ENCODE measurements at regions not wholly inside any gene's neighbourhood (a gene's known extent, or its start where the extent isn't known, plus 50 kb on each side); places are given as distances from the start of the nearest gene placed in this dataset.
"Not testable (repeated sequence)": the region's sequence is repeated elsewhere in the genome, so short reads cannot be mapped to it uniquely, and the experiment has no call there.

- DNase-seq (ENCODE audit: low read depth): no peak
These were observed 61.5 kb downstream of the PRDM13 start for GRCh38 chr6:99668036-99668705.

DNA sequence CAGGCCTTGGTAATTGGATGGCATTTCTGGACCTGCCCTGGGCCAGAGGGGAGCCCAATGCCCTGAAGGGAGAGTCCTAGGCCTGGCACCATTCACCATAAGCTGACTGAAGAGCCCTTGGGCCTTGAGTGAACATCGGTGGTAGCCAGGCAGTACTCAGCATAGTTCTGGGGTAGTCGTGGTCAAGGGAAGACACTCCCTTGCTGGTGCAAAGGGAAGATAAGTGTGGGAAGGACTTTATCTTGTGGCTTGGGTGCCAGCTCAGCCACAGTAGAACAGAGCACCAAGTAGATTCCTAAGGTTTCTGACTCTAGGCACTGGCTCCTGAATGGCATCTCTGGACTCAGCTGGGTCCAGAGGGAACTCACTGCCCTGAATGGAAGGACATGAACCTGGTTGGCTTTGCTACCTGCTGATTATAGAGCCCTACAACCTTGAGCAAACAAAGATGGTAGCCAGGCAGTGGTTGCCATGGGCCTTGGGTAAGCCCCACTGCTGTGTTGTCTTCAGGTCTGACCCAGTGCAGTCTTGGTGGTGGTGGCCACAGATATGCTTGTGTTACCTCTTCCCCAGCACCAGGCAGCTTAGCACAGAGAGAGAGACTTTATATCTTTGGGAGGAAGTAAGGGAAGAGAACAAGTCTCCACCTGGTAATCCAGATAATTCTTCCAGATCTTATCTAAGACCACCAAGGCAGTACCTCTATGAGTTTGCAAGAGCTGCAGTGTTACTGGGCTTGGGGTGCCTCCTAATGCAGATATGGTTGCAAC lies 83.5 kb downstream of the PRDM13 start:
- no peak for DNase-seq (ENCODE audit: low read depth)

DNA sequence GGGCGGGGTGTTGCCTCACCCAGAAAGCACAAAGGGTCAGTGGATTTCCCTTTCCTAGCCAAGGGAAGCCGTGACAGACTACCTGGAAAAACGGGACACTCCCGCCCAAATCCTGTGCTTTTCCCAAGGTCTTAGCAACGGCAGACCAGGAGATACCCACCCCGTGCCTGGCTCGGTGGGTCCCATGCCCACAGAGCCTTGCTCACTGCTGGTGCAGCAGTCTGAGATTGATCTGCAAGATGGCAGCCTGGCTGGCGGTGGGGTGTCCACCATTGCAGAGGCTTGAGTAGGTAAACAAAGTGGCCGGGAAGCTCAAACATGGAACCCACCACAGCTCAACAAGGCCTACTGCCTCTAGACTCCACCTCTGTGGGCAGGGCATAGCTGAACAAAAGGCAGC lies 95.7 kb downstream of the PRDM13 start:
- DNase-seq (ENCODE audit: low read depth): not testable (repeated sequence)

DNA sequence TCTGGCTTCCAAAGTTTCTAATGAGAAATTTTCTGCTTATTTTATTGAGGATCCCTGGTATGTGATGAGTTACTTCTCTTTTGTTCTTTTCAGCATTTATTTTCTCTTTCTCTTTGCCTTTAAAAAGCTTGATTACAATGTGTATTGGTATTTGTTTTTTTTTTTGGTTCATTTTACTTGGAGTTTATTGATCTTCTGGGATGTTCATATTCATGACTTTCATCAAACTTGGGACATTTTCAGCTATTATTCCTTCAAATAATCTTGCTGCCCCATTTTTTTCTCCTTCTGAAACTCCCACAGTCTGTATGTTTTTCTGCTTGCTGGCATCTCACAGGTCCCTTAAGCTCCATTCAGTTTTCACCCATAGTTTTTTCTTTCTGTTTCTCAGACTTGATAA lies 102.4 kb downstream of the PRDM13 start:
- no peak for DNase-seq (ENCODE audit: low read depth)

DNA sequence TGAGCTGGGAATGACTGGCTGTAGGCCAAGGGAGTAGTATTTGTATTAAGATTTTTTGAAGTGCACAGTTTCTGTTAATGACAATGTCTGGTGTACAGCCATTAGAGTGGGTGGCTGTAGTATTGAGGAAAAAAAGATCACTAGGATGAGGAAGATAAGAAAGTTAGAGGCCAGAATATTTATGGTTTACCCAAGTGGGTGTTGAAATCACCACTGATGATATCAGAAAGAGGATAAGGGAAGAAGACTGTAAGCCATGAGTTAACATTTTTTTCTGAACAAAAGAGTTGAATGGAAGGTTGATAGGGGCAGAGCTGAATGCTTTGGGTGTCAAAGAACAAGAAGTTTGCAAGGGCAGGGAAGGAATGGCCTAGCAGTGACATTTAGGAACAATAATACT lies 104.7 kb downstream of the PRDM13 start:
- no peak for DNase-seq (ENCODE audit: low read depth)

- no peak for DNase-seq (ENCODE audit: low read depth)
These were observed 105.3 kb downstream of the PRDM13 start for GRCh38 chr6:99711925-99712324.

DNA sequence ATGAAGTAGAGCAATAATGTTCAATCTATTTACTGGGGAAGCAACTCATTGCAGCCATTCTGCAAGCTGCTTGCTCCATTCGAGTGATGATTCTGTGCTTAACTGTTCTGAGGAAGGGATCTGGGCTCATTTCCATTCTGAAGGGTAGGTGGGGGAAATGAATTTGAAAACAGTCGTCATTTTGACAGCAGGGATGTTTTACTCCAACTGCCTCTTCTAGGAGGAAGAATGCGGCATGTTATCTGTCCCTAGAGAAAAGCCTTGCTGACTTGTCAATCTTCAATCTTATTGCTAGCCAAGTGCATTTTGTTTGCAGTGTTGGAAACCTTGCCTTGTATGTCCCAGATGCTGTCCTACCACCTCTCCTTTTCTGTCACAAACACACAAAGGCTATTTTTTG lies 105.9 kb downstream of the PRDM13 start:
- no peak for DNase-seq (ENCODE audit: low read depth)

DNA sequence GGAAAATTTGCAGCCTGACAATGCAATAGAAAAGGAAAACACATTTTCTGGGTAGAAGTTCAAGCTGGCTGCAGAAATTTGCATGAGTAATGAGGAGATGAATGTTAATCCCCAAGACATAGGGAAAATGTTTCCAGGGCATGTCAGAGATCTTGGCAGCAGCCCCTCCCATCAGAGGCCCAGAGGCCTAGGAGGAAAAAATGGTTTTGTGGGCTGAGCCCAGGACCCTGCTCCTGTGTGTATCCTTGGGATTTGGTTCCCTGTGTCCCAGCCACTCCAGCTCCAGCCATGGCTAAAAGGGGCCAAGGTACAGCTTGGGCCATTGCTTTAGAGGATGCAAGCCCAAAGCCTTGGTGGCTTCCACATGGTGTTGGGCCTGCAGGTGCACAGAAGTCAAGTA lies 115.4 kb downstream of the PRDM13 start:
- not testable (repeated sequence) for DNase-seq (ENCODE audit: low read depth)

- not testable (repeated sequence) for DNase-seq (ENCODE audit: low read depth)
These were observed 123.6 kb downstream of the PRDM13 start for GRCh38 chr6:99730237-99730636.

GRCh38 chr6:99736302-99736701 lies 129.7 kb downstream of the PRDM13 start:
- no peak for DNase-seq (ENCODE audit: low read depth)

DNA sequence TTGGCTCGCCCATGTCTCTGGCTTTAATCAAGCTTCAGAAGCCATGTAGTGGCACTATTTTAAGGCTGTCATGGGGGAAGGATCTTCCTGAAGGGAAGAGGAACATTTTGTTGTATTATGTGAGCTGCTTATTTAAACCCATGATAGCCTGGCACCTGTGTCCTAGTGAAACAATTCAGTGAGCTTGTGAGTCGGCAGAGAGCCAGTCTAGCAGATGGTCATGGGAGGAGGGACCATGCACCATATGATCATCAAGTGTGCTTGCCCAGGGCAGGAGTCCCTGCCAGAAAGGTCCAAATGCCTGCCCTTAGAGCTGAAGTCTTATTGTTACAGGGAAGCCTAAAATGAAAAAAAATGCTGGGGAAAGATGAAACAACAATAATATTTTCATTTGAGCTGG lies 132.9 kb downstream of the PRDM13 start:
- no peak for DNase-seq (ENCODE audit: low read depth)

GRCh38 chr6:99741092-99741491 lies 134.5 kb downstream of the PRDM13 start:
- no peak for DNase-seq (ENCODE audit: low read depth)

- DNase-seq (ENCODE audit: low read depth): no peak
These were observed 137.0 kb downstream of the PRDM13 start for GRCh38 chr6:99743647-99744046.

DNA sequence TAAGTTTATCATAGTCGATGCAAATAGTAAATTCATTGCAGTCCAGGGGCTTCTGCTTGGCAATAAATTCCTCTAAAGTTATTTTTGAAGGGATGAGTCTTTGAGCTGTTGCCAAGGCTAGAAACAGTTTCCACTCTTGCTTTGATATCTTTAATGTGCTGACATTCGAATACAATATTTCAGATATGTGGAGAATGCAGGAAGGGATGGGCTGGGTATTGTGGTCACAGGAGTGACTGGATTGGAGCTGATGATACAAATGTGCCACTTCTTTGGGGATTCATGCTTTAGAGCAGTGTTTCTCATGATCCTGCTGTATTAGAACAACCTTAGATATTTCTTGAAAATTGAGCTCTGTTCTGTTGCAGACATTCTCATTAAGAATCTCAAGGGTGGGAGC lies 139.0 kb downstream of the PRDM13 start:
- no peak for DNase-seq (ENCODE audit: low read depth)

DNA sequence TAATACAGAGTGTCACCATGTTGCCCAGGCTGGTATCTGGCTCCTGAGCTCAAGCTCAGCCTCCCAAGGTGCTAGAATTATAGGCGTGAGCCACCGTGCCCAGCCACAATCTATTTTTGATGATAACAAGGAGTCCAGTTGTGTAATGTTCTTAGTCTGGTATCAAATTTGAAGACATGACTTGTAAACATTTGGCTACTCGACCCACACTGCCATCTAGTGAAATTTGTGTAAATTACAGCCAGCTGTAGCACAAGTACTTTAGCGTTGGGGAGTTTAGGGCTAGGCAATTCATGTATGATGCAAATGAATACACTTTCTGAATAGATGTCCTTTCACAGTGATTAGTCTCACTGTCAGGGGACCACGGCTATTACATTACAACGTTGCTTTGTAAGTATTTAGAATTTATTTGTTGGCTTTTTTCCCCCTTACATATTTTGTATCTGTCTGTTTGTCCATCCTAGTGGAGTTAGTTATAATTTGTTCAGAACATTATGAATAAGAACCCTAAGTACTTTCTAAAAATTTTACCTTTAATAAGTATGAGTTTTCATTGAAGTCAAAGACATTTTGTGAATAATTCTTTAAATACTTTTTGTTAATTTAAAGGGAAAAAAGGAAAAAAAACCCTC lies 139.7 kb downstream of the PRDM13 start:
- no peak for DNase-seq (ENCODE audit: low read depth)

DNA sequence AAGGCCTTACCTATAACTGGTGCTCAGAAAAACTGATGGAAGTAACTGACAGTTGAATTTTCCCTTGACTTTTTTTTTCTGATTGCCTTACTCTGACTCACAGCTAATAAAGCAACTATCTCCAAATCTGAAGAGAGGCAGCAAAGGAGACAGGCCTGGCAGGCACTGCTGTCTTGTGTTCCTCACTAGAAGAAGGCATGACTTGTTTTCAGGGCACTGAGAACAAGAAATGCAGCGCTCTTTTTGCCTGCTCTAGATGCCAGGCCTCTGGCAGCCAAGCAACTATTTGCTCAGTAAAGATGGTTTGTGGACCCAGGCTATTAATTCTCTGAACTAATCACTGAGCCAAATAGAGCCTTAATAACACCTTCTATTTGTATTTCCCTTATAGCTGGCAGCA lies 155.1 kb downstream of the PRDM13 start:
- DNase-seq (ENCODE audit: low read depth): no peak

- no peak for DNase-seq (ENCODE audit: low read depth)
These were observed 161.5 kb downstream of the PRDM13 start for GRCh38 chr6:99768166-99768565.

DNA sequence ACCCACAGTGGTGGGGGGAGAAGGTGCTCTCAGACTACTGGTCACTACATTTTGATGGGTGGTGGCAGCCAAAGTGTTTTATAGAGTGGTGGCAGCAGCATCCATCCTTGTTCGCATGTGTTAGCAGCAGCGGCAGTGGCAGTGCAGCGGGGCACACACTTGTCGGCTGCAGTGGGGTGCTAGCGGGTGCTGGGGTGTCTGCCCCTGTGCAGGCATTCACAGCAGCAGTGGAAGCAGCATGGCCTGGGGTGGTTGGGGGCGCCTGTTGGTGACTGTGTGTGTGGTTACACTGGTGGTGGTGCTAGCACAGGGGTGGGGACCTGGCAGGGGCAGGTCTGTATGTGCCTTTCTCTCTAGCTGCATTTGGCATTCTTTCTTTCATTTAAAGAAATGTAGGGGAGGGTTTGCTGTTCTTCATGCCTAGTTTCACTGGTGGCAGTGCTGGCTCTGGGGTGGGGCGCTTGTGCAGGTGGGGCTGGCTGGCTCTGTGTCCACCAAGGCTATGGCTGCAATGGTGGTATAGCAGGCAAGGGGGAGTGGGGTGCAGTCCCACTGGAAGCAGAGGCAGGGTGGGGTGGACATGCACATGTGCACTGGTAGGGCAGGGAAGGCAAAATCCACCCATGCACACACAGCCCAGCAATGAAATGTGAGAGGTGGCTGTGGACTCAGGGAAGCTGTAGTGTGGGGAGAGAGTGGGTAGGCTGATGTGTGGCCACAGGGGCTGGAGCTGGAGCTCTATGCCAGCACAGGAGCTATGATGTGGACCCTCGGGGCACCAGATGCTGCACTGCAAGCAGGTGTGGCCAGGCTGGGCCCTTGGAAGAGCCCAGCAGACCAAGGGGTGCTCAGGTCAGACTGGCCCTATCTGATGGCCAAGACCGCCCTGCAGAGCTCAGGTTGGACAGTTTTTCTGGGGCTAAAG lies 173.3 kb downstream of the PRDM13 start:
- DNase-seq (ENCODE audit: low read depth): no peak

GRCh38 chr6:99780556-99780885 lies 173.9 kb downstream of the PRDM13 start:
- DNase-seq (ENCODE audit: low read depth): no peak

- no peak for DNase-seq (ENCODE audit: low read depth)
These were observed 183.1 kb downstream of the PRDM13 start for GRCh38 chr6:99789767-99790166.

GRCh38 chr6:99790679-99791078 lies 184.0 kb downstream of the PRDM13 start:
- no peak for DNase-seq (ENCODE audit: low read depth)

- no peak for DNase-seq (ENCODE audit: low read depth)
These were observed 192.2 kb downstream of the MCHR2 start for GRCh38 chr6:99801805-99802204.
